ENCODE measurements at regions not wholly inside any gene's neighbourhood (a gene's known extent, or its start where the extent isn't known, plus 50 kb on each side); places are given as distances from the start of the nearest gene placed in this dataset.
A peak's percentile ranks its signal among the peaks of the same experiment; 100 is the strongest.

DNA sequence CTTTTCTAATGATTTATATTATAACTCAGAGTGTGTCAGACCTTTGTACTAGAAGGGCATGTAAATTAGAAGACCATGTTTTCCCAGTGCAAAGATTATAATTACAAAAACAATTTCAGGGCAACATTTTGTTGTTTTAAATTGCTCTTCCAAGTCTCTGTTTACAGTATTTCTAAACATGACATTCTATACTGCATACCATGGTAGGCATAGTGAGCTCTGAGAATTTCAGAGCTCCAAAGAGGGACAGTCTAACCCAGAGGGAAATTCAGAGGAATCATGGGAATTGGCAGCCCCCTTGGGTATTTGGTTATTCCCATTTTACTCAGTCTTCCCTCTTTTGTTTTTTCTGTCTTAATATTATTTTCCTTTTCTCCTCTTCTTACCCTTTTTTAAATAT lies 361.5 kb upstream of the SEMA6D start:
- DNase-seq: no peak

DNA sequence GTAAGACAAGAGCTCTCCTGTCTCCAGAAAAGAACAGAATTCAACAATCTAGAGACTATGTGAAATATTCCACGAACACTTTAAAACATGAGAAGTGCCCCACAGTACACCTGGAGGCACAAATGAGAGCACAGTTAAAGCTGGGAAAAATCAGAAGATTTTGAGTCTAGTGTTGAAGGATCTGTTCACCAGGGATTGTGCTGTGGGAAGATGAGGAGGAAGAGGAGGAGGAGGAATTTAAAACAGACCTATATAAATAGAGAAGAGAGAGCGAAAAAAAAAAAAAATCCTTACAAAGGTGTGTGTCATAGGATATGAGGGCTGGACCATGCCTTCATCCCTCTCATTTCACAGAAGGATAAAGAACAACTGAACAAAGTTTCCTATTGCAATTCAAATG lies 361.0 kb upstream of the SEMA6D start:
- DNase-seq: no peak

DNA sequence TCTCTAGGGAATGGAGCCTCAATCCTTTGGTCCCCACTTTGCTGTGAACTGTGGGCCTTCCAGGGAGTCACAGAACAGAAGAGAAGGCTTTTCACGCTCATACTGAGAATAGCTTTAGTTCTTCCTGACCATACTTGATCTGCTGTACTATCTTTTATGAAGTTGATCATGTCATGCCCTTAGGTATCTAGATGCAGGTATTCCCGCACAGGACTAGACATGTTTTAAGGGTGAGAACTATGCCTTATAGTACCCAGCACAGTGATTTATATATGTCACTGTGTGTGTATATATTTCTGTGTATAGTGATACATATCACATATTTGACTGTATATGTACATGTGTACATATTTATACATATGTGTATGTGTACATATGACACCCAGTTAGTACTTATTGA lies 358.4 kb upstream of the SEMA6D start:
- DNase-seq: no peak

DNA sequence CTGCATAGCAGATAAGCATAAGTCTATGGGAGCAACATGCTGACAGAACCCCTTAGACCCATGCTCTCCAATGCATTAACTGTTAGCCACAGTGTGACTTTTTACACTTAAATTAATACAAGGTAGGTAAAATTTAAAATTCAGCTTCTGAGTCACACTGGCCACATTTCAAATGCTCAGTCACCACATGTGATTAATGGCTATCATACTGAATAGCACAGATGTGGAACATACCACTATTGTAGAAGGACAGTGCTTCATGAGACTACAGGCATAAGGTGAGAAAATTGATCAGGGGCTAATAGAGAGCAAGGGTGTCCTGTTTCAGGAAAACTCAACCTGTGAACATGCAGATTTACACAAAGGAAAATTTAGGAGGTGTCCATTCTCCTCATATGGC lies 357.0 kb upstream of the SEMA6D start:
- no peak for DNase-seq

DNA sequence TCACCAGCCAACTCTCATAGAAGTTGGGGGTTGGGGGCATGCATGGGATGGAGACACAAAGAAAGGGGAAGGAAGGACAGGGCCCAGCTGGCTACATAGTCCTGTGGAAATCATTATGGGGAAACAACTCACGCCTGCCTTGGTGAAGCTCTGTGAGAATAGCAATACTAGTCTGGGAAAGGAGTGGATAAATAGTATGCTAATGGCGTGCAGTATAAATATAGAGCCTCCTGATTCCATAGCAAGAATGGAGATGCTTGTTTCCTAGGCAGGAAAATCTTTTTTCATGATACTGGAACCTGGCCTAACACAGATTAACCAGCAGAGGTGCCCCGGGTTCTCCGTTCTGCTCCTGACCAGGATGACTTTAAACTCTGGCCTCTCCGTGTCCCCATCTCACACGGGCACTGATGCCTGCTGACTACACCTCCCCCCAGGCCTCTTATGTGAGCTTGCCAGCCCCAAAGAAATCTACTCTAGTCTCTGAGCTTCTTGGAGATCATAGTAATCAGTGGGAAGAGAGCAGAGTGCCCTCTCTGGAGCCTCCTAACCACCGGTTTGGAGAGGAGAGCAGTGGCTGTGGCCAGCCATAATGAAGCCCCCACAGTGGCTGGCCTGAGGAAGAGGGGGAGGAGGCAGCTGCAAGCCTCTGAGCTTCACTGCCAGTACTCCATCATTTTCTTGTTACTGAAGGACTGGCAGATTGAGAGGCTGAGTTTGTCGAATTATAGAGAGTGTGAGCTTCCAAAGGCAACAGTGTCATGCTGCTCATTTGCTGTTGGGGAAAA lies 355.0 kb upstream of the SEMA6D start:
- DNase-seq: no peak

DNA sequence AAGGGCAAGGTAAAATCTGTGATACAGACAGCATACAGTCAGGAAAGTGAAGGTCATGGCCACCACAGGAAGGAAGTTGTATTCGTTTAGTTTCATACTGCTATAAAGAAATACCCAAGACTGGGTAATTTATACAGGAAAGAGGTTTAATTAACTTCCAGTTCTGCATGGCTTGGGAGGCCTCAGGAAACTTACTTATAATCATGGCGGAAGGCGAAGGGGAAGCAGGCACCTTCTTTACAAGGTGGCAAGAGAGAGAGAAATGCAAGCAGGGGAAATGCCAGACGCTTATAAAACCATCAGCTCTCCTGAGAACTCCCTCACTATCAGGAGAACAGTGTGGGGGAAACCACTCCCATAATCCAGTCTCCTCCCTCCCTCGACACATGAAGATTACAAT lies 353.7 kb upstream of the SEMA6D start:
- DNase-seq: no peak

DNA sequence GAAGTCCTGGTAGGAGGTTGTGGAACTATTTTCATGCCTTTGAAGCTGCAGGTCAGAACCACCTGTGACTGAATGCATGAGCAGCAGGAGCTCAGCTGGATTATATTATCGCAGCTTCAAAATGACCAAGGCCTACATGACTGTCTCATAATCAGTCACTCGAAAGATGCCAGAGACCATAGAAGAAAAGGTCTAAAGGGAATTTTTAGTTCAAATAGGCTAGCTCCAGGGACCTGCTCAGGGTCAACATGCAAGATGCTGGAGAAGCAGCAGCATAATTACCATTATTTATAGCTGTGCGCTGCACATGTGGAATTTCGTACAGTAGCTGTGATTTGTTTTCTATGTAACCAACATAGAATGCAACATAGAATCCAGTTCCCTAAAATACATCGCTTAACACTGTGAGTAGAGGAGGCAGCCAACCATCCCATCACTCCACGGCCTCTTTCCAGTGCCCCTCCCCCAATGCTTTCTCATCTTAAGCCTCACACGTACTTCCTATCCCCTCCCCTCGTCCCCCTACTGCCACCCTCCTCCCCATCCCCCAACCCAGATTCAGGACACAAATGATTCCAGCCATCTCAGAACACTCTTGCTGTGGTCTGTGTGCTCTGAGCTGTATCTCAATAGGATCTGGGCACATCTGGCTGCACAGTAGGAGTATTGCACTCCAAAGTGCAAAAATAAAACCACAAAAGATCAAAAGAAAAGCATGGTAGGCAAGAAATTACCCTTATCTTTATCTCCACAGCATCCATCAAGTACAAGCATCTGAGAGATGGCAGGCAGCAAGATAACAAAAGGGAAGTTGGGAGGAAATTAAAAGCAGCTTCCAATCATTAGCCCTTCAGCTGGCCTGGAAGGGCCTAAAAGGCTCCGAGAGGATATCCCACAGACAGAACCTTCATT lies 352.8 kb upstream of the SEMA6D start:
- DNase-seq: no peak

DNA sequence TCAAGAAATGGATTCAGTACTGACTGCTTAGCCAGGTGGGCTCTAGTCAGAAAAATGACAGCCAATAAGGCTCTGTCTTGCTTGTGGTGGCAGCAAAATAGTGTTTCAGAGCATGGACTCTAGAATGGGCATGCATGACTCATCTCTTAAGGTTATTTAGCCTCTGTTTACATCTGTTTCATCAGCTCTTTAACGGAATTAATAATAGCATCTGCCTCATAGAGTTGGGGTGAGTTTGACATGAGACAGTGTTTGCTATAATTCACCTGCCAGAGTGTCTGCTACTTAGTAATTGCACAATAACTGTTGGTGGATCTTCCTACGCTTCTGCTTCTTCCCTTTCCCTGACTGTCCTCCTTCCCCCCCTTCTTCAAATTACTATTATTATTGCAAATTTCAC lies 350.4 kb upstream of the SEMA6D start:
- DNase-seq: no peak

DNA sequence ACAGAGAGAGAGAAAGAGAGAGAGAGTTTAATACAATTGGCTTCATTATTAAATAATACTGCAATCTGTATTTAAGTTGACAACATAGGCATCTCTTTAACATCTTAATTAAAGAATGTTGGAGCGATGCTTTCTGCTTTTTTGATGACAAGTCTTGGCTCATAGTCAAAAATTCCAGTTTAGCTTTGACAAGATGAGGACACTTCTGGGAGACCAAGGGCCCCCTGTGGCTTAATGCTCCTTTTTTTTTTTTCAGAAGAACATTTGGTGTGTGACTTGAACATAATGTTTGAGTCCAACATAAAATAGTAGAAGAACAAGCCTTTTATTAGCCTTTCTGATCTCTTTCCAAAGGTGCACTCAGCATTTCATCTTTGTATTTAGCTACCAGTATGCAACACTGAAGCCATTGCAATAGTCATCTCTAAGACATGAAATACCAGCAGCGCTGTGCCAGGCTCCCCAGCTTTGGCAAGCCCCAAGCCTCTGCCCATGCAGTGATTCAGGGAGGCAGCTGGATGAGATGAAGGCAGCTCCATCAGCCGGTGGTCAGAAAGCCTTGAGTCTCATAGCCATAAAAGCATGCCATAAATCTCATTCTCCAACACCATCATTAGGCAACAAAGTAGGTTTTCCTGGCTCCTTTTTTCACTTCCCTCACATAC lies 349.4 kb upstream of the SEMA6D start:
- no peak for DNase-seq

DNA sequence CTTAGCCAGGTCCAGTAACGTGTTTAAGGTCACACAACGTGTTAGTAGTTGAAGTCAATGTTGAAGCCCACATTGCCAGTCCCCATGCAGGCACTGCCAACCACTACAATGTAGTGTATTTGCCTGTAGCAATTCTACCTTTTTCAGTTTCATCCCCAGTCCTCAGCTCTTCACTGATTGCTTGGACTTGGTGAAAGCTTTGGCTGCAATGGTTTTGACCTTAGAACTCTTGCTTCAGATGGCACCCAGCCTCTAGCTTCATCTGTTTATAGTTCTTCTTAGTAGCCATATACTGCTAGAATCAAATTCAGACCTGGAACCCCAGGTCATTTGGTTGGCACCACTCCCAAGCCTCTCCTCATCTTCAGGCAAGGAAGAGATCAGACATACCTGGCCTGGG lies 345.4 kb upstream of the SEMA6D start:
- DNase-seq: no peak

DNA sequence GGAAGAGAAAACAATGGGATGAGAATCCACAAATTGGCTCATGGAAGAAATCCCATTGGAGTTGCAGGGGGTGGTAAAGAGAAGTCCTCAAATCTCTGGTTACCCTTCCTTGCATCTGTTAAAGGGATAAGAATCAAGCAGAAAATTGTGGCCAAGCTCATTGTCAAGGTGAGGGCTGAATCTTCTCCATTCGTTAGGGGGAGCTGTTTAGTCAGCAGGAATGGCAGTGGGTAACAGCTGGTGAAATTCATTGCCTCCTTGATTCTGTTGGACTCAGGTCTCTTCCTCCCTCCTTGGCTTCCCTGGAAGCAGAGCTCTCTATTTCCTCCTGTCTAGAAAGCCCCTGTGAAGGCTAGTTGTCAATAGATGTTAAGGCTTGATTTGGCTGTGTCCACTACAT lies 343.1 kb upstream of the SEMA6D start:
- DNase-seq: no peak

DNA sequence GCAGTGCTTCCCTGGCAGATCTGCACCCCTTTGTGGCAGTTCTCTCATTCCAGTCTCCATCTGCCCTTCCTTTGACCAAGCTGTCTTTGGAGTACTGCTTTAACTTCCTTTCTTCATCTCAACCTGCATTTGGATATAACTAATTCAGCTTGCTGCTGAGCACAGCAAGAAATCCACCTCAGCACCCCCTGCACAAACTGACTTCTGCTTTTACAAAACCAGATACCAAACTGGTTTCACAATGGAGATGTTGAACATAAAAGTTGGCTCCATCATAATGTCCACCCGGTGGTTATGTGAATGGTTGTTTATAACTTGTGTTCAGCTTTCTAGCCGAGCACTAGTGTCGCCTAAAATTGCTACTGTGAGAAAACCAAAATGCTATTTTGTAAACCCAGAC lies 341.1 kb upstream of the SEMA6D start:
- no peak for DNase-seq

DNA sequence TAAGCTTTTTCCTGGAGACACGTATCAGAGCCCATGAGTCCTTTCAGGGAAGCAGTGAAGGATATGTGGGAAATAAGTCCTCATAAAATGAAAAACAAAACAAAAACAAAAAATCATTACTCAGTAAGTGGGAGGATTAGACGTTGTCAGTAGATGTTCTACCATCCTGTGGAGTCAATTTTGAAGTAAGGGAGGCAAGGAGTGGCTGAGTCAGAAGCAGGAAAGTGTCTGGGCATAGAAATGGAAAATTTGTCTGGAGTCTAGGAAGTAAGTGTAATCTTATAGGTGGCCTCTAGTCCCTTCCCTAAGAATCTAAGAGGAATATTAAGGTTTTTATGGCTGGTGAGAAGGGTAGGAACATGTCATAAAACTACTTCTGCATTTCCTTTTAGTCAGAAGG lies 339.8 kb upstream of the SEMA6D start:
- DNase-seq: no peak

DNA sequence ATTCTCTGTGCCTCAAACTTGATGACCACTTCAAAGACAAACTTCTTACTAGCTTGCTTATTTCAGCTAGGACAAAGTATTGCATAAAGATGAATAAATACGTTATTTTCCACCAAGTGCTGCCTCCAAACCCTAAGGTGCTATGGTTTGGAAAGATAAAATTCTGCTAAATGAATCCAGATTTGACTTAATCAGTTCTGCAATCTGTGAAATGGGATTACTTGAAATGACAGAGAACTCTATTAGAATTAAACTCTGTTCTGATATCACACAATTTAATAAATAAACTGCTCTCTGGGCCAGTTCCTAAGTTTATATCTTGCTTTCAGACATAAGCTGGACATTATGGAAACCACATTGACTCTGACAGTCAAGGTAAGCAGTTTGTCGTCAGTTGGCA lies 338.8 kb upstream of the SEMA6D start:
- no peak for DNase-seq

DNA sequence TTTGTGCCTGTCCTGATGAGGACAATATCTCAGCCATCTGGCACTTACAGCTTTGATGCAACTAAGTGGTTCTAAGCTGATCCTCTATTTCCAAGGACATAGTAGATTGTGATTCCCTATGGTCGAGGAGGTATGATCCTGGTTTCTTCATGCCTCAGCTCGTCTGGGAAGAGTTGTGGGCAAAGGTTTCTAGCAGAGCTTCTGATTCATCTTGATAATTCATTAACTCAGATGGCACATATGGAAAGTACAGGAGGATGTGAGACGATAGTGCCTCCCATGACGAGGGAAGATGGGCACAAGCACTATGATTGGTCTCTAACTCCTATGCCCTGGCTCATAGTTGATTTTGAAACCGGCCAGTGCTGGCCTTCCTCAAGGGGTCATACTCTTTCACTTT lies 334.2 kb upstream of the SEMA6D start:
- no peak for DNase-seq

DNA sequence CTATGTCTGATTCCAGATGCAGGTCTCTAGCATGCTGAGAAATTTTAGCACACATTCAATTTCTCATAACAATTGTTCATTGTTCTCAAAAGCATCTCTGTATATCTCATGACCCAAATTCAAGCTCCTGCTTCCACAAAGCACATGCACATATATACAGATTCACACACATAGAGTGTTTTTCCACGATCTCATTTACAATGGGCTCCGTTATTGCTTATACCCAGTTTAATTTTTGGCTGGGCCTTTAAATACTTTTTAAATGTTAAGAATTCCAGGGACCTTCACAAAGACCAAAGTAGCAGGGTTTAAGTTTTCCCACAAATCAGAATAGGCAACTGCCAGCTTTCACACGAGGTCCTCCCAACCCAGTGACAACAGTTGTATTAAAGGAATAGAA lies 333.5 kb upstream of the SEMA6D start:
- no peak for DNase-seq

DNA sequence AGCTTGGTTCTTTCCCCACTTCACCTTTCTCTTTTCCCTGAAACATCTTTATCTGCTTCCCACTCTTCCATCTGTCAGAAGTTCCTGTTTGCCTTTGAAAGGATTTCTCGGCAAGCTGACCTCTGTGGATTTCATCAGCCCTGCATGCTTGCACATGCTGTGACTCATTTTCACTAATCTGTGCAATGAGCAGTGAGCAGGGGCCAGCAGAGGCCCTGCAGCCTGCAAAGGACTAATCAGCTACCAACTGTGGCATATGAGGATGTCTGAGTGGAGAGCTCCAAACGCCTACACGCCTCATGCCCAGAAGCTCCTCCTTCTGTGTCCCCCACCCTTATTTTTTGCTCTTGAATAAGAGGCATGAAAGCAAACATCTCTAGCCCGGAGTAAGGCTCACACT lies 333.0 kb upstream of the SEMA6D start:
- DNase-seq: peak; percentile 91

DNA sequence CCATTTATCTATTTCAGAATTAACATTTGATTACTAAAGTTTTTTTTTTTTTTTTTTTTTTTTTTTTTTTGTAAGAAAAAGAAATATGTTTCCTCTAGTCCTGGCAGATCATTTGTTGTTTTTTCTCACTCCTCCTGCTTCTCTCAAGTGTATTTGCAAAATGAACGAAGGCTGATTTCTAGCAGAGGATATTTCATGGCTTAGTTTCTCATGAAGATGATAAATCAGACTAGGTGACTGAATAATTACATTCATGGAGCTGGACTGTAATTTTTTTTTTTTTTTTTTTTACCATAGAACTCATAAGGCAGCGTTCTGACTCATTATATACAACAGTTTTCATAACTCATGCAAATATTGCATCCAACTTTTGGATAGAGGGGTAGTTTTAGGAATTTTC lies 332.5 kb upstream of the SEMA6D start:
- no peak for DNase-seq

DNA sequence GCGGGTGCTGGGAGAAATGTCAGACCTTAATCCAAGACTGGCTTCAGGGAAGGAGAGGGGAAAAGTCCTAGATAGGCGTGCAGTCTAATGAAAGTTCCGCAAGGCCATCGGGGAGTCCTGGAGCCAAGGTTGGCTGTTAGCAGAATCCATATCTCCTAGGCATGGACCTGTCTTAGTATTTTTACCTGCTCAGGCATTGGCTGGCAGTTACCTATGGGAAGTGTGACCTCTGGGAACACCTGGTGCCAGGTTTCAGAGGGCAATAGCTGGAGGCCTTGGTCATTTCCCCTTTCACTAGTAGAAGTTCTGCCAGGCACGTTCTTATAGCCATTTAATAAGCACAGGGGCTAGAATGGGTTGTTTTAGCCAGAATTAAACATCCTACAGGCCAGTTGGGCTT lies 330.8 kb upstream of the SEMA6D start:
- no peak for DNase-seq

DNA sequence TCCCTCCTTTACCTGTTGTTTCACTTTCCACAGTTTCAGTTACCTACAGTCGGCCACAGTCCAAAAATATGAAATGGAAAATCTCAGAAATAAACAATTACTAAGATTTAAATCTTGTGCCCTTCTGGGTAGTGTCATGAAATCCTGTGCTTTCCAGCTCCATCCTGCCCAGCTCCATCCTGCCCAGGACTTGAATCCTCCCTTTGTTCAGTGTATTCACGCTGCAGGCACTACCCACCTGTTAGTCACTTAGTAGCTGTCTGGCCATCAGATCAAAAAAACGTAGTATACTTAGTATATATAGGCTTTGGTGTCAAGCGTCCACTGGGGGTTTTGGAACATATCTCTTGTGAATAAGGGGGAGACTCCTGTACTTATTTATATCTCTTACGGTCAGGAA lies 329.0 kb upstream of the SEMA6D start:
- DNase-seq: no peak

DNA sequence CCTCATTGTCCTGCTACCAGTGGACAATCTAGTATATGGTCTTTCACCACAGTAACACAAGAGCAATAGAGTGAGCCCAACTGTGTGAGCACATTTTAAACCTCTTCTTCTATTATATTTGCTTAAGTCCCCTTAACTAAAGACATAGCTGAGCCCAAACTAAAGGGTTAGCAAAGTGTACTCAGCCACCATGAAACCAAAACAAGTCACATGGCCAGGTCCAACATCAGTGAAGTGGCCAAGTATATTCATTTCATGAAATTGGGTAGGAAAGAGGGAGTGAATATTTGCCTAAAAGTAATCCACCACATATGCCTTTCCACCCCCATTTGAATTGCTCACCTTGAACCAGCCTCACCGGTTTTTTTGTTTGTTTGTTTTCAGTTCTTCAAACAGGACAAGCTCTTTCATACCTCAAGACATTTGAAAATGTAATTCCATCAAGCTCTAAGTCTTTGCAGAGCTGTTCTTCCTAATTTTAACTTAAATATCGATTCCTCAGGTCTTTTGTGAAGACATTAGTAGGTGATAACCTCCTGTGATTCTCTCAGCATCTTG lies 327.0 kb upstream of the SEMA6D start:
- no peak for DNase-seq

DNA sequence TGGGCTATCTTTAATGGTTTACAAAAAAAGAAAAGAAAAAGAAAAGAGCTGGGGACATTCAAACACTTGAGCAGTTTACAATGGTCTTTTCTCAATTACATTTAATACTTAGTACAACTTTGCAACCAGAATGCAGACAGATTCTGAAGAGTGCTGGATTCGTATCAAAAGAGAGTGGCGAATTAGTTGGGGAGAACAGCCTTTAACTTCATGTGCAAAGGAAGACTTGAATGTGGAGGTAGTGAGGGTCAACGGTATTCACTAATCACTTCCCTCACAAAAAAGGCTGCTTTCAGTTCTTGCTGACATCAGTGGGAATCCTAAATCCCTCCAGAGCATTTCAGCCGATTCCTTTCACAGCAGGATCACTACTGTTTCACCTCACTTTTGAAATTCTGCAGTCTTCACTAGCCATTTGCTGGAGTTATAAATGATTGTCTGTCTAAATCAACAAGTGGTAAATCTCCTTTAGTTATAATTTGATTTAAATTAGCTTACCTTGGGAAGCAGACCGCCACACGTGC lies 323.0 kb upstream of the SEMA6D start:
- DNase-seq: no peak

DNA sequence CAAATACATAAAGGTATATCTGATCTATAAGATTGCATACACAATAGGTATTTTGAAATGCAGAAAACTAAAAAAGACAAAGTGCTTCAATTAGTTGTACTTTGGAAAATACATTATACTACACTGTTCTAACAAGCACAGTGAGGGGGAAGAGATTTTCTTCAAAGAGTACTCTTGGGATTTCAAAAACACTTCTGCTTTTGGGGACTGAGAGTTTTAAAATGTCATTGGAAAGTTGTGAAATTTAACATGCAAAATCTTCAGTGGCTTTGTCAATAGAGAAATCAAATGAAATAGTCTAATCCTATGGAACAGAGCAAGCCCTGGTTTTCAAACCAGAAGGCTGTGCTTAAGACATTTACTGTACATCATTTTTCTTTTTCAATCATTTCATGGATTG lies 322.2 kb upstream of the SEMA6D start:
- DNase-seq: no peak
